GM19467 (cell line): ENCODE measurements at regions not wholly inside any gene's neighbourhood (a gene's known extent, or its start where the extent isn't known, plus 50 kb on each side); places are given as distances from the start of the nearest gene placed in this dataset.
"Not testable (repeated sequence)": the region's sequence is repeated elsewhere in the genome, so short reads cannot be mapped to it uniquely, and the experiment has no call there.

Experiments used
- ATAC-seq: cut with Tn5 transposase; IDR thresholded peaks from one replicate; pipeline ENCODE4 v1.9.1; 2021; ENCODE audit warnings: mild to moderate bottlenecking, moderate library complexity; ENCODE audit not compliant: unreplicated experiment

- no peak for ATAC-seq
Observed at GRCh38 chr14:53751650-53752049, 205.0 kb downstream of the BMP4 start.

- no peak for ATAC-seq
Observed at GRCh38 chr14:53748691-53749090, 207.9 kb downstream of the BMP4 start.

GRCh38 chr14:53744857-53745256 lies 211.8 kb downstream of the BMP4 start:
- ATAC-seq = no peak

DNA sequence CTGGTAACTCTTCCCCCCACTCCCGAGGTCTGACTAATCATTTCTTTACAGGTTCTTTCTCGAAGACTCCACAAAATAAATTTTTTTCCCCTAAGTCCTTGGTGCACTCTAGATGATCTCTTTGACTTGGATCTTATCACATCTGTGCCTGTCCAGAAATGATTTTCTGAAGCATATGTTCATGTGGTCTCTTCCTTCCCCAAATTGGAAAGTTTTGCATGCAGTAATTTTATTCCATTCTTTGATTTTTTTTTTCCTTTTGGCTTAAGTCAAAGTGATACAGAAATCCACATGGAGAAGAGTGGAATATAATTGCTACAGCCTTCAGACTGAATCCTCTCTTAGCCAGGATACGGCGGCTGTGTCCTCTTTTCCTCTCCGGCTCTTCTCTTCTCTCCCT lies 213.3 kb downstream of the BMP4 start:
- ATAC-seq = no peak

GRCh38 chr14:53742233-53742620 lies 214.4 kb downstream of the BMP4 start:
- no peak for ATAC-seq

DNA sequence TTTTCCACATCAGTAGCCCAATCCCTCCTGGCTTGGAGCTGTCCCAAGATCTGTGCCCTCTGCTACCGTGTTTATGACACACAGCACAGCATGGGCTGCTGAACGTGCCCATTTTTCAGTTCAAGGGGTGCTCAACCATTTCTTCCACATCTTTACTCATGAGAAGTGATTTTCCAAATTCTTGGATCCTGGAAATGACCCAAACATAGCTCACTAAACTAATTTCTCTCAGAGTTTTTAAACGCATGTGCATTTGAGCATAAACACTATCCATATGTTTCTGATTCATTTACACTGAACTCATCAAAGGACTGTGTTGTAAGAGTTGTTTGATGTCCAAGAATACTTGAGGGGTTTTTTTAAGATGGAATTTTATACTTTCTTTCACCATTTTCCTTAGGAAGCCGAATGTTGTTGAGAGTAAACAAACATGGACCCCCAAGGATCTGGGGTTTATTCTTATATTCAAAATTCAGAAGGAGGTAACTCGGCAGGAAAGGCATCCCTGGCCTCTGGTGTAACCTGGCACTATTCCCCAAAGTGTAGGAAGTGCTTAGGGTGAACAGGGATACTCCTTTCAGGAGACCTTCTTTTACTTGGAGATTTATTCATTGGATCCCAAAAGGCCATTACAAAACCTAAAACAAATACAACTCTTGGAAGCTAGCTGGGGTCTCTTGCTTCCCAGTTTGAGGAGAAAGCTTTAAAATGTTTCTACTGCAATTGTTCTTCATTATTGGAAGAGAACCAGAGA lies 215.0 kb downstream of the BMP4 start:
- no peak for ATAC-seq

- no peak for ATAC-seq
Observed at GRCh38 chr14:53740570-53740969, 216.1 kb downstream of the BMP4 start.

DNA sequence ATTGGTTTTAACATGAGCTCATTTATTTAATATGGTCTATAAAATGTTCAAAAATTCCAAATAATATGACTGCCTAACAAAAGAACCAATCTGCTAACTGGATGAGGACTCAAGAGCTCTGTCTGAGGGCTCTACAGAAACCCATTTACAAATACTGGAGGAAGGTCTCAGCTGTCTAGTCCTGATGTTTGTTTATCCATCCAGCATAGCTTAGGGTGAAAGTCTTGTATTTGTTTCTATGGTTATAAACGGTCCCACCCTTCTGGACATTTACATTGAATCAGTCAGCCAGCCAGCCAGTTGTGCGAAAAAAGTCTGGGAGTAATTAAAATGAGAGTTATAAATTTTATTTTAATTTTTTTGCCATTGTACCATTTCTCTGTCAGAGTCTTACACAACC lies 220.7 kb downstream of the BMP4 start:
- no peak for ATAC-seq

- ATAC-seq = no peak
Observed at GRCh38 chr14:53723221-53723620, 233.4 kb downstream of the BMP4 start.

DNA sequence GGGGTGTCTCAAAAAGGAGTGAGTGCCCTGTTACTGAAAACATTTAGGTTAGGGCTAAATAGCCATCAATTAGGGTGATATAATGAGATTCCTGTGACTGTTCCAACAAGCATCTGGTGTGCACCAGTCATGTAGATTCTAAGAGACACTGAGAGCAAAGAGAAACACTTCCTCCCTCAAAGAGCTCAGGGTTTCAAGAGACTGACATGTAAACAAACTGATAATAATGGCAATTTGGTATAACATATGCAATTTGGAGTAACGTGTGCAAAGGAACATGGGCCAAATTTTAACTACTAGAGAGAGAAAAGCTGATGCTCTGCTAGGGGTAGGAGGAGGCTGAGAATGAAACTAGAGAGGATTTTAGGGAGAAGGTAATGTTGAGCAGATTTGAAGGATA lies 237.1 kb downstream of the BMP4 start:
- ATAC-seq = no peak

- ATAC-seq = no peak
Observed at GRCh38 chr14:53716578-53716977, 240.0 kb downstream of the BMP4 start.

GRCh38 chr14:53715193-53715721 lies 241.4 kb downstream of the BMP4 start:
- ATAC-seq = no peak

DNA sequence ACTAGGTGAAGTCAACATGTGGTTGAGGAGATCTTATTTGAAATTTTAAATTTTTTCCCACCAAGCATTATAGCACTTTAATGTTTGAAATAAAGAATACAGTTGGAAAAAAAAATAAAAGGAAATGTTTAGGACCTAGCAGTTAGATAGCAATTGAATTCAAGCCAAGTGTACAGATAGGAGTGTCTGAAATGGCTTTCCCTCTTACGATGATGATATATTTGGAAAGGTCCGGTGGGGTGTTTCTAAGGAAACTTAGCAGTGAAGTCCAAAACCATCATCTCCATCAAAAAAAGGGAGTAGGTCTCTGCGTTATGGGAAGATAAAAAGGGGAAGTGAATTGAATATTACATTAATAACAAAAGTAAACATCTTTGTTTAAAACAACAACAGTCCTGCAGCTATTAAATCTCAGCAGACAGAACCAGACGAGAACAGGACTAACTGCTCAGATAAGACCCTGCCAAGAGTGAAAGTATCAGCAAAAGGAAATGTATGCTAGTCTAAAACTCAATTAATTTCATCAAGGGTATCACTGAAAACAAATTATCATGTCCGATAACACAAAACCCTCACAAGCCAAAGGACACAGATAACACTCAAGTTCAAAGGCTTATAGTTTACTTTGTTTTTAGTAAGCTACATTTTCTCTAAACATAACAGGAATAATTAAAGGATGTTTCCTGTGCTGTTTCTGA lies 242.0 kb downstream of the BMP4 start:
- no peak for ATAC-seq

GRCh38 chr14:53712901-53713300 lies 243.7 kb downstream of the BMP4 start:
- not testable (repeated sequence) for ATAC-seq

- ATAC-seq = no peak
Observed at GRCh38 chr14:53711205-53711604, 245.4 kb downstream of the BMP4 start.

- no peak for ATAC-seq
Observed at GRCh38 chr14:53710615-53711014, 246.0 kb downstream of the BMP4 start.

DNA sequence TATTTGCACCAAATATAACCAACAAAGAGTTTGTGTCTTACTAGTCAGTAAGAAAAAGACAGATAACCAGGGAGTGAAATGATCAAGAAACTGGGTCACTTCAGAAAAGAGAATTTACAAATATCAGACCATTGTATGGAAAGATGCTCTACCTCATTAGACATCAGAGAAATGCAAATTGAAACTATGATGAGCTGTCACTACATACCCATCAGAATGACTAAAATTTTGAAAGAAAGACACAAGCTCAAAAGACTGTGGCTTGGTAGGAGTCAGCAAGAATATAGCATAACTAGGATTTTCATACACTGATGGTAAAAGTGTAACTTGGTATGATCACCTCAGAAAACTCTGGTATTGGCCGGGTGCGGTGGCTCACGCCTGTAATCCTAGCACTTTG lies 247.2 kb downstream of the BMP4 start:
- no peak for ATAC-seq

DNA sequence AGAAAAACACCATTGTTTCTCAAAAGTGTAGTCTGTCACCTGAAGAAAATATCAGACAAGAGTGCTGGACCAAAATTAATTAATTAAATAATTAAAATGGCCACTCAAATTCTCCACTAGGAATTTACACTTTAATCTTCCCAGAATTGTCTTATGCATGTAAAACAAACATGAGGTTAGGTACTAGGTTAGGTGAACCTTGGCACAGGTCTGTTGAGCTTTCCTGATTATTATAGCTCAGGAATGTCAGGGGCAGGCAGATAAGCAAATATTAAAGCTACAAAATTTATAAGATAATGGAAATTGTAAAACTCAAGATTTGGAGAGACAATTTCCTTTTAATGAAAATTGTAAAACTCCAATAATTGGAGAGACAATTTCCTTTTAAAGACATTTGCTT lies 253.2 kb downstream of the BMP4 start:
- no peak for ATAC-seq

- ATAC-seq = no peak
Observed at GRCh38 chr14:53701108-53701875, 255.3 kb downstream of the BMP4 start.

DNA sequence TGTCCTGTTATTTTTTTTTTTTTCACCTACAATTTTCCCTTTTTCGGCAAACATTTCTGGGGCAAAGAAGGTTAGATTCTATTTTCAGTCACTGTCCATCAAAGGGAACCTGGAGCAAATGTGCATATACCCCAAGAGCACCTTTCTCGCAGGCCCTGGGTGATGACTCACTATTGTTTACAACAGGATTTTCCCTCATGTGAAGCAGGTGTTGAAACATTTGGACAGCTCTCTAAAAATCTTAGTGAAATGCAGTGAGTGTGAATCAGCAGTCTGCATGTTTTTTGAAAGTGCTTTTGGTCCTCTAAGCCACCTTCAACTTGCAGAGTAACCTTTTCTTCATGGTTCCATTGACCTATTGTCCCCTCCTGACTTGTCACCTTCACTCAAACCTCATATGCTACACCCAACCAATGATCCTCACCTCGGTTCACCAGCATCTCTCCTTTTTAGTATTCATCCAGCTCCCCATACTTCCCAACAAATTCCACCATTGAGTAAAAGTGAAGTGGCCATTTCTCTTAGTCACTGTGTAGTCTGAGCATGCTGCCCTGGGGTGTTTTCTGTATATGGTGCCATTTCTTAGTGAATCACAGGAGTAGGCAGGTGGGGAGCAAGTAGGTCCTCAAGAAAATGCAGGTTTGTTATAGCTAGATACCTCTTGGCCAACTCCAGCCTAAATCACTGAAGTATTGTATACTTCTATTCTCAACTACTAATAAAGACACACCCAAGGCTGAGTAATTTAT lies 260.2 kb downstream of the BMP4 start:
- ATAC-seq = no peak

GRCh38 chr14:53695692-53696214 lies 260.9 kb downstream of the BMP4 start:
- ATAC-seq = no peak
